Left lobe of liver (tissue), 2 donors: ENCODE measurements at regions not wholly inside any gene's neighbourhood (a gene's known extent, or its start where the extent isn't known, plus 50 kb on each side); places are given as distances from the start of the nearest gene placed in this dataset.
A peak's percentile ranks its signal among the peaks of the same experiment; 100 is the strongest.

ENCODE experiments used
- ATAC-seq: fragments of 200-7000 bp; cut with Tn5 transposase; one replicate; pipeline ENCODE4 v1.9.1; 2020; ENCODE audit warnings: mild to moderate bottlenecking, moderate library complexity
- DNase-seq: peaks from one replicate; pipeline ENCODE4 v3.0.0-alpha.2; 2020; ENCODE audit warnings: low spot score
- donor health status: DM: no; HTN: no; CAD: no; lungs with moderate emphysema.
- donor health status: DM: no; HTN: yes; CAD: no.

DNA sequence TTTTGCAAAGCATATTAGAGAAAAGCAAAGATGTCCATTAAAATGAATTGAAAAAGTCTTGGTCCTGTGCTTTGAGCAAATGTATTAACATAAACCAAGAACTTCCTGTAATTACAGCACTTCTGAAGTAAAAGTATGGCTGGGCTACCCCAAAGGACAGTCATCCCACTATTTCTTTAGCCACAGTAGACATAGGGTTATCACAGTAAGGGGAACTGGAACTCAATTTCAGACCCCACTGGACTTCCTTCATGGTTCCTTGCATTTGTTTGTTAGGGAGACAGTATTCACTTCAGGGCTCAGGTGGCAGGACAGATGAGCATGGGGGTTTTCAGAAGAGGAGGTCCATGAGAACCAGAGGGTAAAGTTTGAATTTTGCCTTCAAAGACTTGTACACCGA lies 203.1 kb upstream of the PDE1C start:
- DNase-seq (no peak), ATAC-seq (no peak)

DNA sequence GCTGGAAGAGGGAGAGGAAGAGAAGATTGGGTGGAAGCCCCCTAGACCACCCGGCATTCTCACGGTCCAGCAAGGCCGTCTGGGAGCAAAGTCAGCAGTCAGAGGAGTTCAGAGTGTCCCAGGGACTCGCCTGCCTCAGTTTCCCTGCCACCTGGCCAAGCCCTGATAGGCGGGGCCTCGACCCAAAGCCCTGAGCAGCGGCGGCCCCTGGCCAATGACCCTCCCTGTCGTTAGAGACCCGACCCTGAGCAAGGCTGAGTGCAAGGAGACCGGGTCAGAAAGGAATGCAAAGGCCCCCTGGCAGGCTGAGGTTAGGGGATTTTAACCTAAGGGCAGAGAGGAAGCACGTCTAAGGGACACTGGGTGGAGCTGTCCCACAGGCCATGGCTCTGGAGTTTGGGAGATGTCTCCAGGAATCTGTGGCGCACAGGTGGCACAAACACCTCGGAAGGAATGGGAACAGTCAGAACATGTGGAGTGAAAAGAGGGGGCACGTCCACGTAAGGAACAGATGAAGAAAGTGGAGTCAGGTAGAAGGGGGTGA lies 196.8 kb upstream of the PDE1C start:
- ATAC-seq, result no peak

DNA sequence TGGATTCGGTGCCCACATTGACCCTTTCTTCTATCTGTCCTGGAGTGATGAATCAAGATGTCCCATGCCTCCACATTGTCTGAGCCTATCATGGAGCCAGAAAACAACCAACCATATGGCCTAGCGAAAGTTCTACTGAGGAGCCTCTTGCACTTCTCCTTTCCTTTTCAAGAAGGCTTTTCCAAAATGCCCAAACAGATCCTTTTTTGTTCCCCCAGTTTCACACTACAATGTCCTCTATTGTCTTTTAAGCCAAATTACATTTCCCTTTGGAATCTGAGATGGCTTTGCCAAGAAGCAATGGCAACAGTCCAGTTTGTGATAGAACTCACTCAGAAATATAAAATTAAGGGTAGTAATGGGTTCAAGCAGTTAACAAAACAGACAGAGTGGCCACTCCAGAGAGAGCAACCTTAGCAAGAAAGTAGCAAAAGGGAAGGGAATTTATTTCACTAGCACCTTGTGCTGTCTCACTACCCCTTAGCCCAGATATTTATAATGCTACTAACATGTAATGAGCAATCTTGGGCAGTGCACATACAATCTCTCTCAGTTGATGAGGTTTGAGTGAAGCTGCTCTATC lies 194.6 kb upstream of the PDE1C start:
- ATAC-seq (no peak), DNase-seq (no peak)

More for the DNA sequence above, 196.8 kb upstream of the PDE1C start:
- DNase-seq, result no peak

DNA sequence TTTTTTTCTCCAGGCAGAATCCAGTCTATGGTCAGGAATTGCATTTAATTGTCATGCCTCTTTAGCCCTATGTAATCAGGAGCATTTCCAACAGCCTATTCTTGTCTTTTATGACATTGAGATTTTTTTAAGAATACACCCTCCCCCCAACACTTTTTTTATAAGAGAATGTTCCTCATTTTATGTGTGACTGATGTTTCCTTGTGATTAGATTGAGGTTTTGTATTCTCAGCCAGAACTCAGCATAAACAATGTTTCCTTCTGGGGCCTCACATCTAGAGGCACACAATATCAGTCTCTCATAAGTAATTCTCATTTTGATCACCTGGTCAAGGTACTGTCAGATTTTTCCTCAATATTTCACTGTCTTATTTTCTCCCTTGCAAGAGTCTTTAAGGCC lies 193.4 kb upstream of the PDE1C start:
- DNase-seq (no peak), ATAC-seq (no peak)

DNA sequence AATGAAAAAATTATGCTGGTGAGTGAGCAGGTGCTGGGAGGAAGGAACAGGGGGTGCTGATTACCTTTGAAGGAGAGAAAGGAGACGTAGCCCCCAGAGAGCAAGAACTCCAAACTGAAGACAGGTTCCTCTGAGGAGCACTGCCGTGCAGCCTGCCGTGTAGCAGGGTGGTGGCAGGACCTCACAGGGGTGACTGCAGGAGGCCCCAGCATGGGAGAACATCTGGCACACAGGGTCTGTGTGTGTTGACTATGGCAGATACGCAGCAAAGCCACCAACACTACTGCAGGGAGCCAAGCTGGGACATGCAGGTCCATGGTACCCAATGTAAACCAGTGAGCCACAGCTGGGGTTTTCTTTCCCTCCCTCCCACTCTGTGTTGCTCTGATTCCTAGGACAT lies 192.1 kb upstream of the PDE1C start:
- ATAC-seq, result no peak
- no peak for DNase-seq

DNA sequence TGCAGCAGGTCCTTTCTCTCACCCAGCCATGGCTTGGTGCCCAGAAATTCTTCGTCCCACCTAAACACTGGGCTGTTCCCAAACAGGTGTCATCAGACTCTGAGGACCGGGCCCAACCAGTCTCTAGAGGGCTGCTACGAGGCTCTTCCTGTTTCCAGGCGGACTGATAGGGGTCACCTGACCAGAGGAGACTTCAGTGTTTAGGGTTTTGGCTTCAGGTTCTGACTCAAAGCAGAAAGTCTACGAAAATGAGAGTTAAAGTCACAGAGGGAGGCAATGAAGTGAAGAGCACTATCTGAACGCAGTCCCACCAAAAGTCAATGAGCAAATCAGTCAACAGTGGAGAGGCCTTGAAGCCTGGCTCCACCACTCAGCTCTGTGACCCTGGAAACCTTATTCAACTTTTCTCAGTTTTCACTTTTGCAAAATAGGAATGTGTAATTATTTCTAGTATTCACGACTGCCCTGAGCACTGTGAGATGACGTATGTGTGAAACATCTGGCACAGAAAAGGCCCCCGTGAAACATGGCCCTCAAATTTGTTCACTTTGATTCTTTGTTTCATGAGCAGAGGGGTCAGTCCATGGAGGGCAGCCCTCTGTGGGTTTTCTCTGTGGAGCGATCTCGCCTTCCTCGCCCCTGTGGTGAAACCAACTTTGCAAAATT lies 189.9 kb upstream of the PDE1C start:
- DNase-seq, result no peak
- ATAC-seq, result no peak

DNA sequence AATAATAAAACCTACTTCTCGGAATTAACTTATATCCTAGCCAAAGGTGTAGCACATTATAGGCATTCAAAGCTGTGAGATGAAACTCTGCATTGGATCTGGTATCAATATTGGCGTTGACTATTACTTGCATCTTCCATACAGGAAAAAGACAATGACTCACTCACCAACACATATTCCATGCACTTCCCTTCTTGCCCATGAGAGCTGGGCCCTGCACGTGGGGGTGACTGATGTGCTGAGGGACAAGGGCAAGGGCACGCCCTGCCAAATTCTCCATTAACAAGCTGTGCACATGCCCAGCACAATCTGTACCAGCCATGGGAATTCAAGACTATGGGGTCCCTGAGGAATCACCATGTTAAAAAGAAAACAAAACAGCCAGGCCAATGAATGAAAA lies 188.1 kb upstream of the PDE1C start:
- no peak for DNase-seq
- no peak for ATAC-seq

DNA sequence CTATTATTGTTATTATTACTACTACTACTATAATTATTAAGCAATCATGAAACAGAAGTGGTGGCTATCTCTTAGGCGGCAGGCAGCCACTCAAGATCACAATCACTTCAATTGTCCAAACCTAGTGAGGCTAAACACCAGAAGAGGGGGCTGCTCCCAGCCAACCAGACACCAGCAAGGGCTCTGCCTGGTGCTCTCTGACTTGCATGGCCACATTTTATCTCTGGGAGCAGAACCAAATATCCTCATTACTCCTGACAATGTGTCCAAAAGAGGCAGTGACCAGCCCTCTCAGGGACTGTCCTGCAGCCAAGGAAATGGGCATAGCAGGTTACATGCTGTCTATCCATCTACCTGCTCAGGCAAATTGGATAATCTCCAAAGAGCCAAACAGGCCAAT lies 187.4 kb upstream of the PDE1C start:
- no peak for ATAC-seq
- DNase-seq, result no peak

DNA sequence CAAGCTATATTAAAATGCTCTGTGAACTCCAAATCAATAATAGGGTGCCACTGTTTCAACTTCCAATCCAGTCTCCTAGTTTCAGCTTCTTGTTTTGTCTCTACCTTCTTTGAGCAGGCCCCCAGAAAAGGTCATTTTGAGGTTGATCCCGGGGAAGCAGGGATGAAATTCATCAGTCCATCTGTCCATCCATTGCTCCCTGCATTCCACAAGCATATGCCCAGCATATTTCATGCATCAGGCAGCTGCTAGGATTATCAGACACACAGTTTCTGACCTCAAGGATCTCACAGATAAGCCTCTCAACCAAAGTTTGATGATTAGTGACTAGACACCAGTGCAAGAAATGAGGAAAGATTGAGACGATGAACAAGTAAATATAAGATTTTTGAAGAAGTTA lies 186.6 kb upstream of the PDE1C start:
- ATAC-seq (no peak), DNase-seq (no peak)

DNA sequence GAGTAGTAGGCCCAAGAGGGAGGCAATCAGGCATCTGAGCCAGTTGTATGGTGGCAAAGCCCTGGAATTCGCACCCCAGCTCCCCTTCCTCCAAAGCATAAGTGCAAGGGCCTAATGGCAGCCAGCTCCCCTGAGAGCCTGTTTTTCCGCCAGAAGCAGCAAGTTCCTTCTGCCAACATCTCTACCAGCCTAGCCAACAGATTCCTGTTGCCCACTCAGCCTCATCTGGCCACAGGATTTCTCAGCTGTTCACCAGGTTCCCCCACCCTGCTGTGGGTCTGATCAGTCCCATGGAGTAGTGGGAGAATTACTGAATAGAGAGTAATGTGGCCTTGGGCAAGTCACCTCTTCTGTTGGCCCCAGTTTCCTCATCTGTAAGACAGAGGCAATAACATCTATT lies 186.2 kb upstream of the PDE1C start:
- ATAC-seq, result no peak
- no peak for DNase-seq

DNA sequence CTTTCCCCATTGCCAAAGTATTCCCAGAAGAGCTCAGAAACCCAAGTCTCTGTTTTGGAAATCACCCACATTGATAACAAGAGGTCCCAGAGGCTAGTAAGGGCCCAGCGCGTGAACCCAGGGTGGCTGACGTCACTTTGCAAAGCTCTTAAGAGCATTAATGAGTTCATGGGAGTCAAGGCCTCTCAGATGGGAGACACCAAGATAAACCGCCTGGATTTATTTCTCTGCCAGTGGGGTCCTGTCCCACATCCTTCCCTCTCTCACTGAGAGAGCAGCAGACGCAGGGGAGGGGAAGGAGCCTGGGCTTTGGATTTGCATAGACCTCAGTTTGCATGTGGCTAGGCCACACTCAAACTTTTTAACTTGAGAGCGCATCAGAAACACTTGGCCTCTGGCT lies 184.8 kb upstream of the PDE1C start:
- DNase-seq, result no peak
- ATAC-seq, result no peak

DNA sequence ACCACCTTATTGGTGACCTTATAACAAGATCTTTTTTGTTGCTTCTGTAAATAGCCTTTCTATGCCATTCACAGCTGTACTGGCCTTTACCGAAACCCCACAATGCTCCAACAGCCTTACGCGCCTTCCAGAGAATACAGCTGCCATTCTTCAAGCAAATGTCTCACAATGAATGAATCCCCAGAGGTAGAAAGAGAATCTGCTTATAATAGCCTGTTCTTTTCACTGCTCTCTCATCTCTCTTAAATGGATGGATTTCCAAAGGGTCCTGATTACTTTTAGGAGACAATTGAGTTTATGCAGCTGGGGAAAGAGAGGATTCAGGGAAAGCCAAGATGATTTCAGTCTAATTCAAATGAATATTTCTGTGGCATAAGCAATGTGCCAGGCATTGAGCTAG lies 183.1 kb upstream of the PDE1C start:
- no peak for DNase-seq
- ATAC-seq, result no peak

DNA sequence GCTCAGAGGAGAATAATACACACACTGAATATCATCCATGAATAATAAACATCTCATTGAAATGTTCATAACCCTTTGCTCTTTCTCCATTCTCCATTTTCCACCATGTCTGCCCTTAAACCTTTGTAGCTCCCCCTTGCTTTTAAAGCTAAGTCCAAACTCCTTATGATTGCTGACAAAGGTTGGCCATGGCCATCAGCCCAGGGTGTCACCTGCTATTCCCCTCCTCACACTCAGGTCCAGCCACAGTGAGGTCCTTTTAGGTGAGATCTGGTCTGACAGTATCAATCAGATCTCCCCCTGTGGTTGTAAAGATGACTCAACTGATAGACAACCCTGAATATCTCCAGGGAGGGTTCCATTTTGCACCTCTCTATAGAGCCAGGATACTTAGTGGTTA lies 181.5 kb upstream of the PDE1C start:
- DNase-seq (no peak), ATAC-seq (no peak)

DNA sequence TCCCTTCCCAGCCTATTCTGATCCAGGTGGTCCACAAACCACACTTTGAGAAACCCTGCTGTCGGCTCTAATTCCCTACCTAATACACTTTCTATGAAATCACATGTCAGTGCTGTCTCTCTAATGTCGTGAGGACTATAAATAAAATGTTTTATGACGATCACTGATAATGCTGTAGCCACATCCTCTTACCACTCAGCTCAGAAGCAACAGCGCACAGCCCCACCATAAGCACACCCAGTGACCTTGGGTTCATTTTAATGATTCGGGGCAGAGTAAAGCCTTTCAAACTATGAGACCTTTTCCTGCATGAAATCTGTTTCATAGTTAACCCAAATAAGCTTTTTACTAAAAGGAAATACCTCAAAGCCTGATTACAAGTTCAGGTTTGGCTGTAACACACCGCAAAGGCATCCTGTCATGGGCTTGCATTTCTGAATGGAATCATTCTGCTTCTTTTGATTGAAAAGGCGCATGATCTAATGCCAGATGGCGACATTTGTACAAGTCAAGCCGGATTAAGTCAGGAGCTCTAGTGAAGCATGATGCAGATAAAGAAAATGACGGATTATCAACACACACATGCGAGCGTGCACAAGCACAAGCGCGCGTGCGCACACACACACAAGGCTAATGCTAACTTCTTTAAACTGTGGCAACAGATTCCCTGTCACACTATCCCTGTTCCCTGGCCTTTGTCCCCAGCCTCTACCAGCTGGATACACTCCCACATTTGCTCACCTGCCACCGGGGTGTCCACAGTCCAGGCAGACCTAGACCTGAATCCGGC lies 180.5 kb upstream of the PDE1C start:
- peak; percentile 86 for ATAC-seq
- no peak for DNase-seq

DNA sequence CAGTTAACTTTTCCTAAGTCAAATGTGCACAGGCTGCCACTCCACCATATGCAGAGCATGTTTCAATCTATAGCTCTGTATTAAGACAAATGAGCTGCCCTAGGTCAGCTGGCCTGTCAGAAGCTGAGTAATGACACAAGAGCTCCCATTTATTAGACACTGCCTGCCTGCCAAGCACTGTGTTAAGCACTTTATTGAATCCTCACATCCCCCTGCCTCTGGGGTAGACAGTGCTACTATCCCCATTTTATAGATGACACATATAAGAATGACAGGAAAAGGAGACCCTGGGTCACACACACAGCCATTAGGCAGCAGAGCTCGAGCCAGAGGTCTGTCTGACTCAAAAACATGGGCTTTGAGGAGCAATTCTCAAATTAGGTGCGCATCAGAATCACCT lies 179.8 kb upstream of the PDE1C start:
- DNase-seq, result no peak
- no peak for ATAC-seq

DNA sequence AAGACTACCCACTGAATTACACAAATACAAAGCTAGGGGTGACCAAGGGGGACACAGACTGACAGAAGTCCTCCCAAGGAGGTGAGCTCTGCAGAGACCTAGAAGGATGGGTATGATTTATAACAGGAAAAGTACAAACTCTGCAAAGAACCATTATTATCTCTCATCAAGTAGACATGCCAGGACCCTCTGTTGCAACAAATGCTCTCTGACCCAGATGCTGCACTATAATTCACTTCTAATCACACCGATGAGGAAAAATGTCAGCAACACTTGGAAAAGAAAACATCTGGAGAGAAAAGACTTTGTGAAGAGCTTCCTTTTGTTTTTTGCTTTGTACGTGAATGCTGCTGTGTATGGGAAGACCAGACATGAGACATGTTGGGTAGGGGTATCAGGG lies 178.3 kb upstream of the PDE1C start:
- ATAC-seq, result no peak
- DNase-seq, result no peak

DNA sequence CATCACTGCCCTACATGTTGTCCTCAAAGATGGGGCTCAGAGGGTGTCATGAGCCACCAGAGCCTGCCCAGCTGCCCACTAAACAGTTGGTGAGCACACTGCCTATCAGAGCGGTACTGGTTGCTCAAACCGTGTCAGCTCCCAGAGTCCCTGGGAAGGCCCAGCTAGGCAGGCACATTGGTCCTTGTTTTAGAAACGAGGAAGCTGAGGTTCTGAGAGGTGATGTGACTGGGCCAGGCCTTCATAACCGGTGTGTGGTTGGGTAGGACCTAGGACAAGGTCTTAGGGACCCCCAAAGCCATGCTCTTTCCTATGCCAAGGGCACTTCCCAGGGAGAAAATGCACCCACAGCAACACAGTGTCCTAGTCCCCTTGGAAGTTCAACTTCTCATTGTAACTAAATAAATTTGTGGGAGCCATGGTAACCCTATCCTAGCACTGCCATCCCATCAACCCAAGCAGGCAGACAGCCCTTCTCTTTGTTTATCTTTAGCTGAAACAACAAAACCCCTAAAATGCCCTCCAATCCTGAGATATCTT lies 174.7 kb upstream of the PDE1C start:
- no peak for ATAC-seq
- no peak for DNase-seq

DNA sequence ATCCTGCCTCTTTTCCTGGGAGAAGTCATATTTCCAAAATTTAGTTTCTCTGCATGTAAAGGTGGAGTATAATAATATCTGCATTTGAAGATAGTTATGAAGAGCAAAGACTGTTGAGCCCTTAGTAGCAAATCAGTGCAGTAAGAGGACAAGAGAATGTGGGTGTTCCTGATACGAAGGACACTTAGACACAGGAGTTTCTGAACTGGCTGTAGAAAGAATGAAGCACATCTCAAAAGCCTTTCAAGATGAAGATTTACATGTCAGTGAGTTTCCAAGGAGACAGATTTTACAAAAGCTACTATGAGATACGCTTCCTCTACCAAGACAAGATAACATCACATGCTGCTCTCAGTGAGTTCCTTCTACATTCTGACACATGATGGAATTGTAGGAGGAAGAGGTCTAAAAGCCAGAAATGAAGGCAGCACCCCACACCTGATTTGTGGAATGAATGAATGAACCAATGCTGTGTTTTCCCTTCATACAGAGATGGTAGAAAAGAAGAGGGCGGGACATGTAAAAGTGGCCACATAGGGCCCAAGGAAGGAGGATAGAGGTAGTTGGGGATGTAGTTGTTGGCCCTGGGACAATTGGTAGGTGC lies 173.6 kb upstream of the PDE1C start:
- ATAC-seq, result no peak
- DNase-seq, result no peak

DNA sequence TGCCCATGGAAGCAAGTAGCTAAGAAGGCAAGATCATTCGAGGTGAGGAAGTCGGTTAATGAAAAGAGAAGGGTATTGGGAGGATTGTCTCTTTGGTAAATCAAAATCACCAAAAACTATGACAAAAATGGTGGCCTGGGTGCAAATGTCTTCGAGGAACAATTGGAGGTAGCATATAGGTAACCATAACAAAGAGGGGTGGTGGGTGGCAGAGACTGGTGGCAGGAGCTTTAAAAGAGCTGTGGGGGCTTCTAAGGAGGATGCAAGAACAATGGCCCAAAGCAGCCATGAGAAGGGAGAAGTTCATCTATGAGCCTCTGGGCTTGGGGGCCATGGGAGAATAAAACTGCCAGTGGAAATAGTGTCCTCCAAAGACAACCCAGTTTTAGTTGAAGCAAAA lies 172.2 kb upstream of the PDE1C start:
- ATAC-seq (no peak), DNase-seq (no peak)

DNA sequence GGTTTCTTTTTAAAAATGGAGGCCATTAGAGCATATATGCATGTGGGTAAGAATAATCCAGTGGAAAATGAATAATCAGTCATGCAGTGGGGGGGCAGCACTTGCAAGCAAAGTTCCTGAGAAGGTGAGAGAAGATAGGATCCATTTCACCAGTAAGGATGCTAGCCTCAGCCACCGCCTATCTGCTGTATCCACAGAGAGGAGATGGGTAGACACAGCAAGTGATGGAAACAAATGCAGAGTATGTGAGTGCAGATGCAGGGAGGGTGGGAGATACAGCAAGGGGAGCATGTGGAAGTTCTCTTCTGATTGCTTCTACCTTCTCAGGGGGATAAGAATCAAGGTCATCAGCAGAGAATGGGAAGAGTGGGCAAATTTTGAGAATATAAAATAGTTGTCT lies 171.4 kb upstream of the PDE1C start:
- ATAC-seq, result no peak
- DNase-seq, result no peak

DNA sequence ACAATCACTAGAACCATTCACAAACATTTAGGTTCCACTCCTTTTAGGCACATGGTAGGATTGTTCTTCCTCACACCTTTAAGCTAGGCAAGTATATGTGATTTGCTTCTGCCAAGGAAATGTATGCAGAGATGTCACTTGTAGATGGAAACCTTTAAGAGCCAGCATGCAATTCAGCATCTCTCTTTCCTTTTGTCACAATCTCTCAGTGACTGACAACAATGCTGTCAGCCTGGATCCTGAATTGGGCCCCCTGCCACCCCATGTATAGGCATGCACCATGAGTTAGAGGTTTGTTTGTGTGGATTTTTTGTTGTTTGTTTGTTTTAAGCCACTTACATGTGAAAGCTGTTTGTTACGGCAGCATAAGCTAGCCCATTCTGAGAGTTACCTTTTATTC lies 169.6 kb upstream of the PDE1C start:
- no peak for DNase-seq
- no peak for ATAC-seq

DNA sequence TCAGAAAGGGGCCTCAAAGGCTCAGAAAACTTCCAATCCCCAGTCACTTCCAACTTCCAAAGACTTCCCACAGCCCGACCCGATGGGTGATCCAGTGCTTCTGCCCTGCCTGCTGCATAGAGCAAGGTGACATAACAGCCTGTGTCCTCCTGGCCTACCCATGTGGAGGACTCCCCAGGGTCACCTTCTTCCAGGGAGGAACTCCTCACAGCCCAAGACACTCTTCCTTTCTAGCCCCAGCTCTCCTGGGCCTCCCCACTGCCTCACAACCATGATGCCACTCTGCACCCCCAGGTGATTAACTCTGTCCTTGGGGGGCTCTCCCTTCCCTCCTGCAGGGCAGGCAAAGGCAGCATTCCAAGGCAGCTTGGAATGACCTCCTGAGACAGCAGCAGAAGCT lies 158.4 kb upstream of the PDE1C start:
- ATAC-seq (no peak), DNase-seq (no peak)
